Muscle of leg (tissue), 3 donors: ENCODE measurements at regions not wholly inside any gene's neighbourhood (a gene's known extent, or its start where the extent isn't known, plus 50 kb on each side); places are given as distances from the start of the nearest gene placed in this dataset.
"Not testable (repeated sequence)": the region's sequence is repeated elsewhere in the genome, so short reads cannot be mapped to it uniquely, and the experiment has no call there.

Source experiments
- DNase-seq: peaks from one replicate; pipeline ENCODE4 v3.0.0; 2013
- H3K27ac ChIP-seq: one replicate; pipeline ENCODE4 v1.5.1; 2013; ENCODE audit warnings: mild to moderate bottlenecking, low read length, control low read depth
- H3K27me3 ChIP-seq: one replicate; pipeline ENCODE4 v1.6.1; 2013; ENCODE audit warnings: low read length; ENCODE audit not compliant: control insufficient read depth, insufficient read depth
- H3K36me3 ChIP-seq: one replicate; pipeline ENCODE4 v1.6.1; 2013; ENCODE audit warnings: low read length; ENCODE audit not compliant: control insufficient read depth, insufficient read depth
- H3K4me1 ChIP-seq: one replicate; pipeline ENCODE4 v1.6.1; 2013; ENCODE audit warnings: low read length; ENCODE audit not compliant: control insufficient read depth, insufficient read depth
- H3K4me3 ChIP-seq: one replicate; pipeline ENCODE4 v1.5.1; 2013; ENCODE audit warnings: low read length, control low read depth
- H3K9me3 ChIP-seq: replicated peaks from 2 replicates; pipeline ENCODE4 v1.6.1; 2013; ENCODE audit warnings: low read depth, low read length; ENCODE audit not compliant: control insufficient read depth
- WGBS: methylation state at CpG from one replicate; pipeline ENCODE4 v1.1.5; 2013; ENCODE audit warnings: missing lambda C conversion rate; ENCODE audit not compliant: insufficient coverage; 5-methylcytosine and 5-hydroxymethylcytosine counted together

GRCh38 chr7:113279256-113279655, 160.9 kb upstream of the SMIM30 start:
- no peaks in the 10 kb centered on the region for H3K27me3 ChIP-seq
- DNase-seq = peak; percentile 22
- peak overlapping the region; percentile 42 for H3K27ac ChIP-seq
- H3K36me3 ChIP-seq = no peaks in the 10 kb centered on the region
- no peak overlapping the region for H3K4me3 ChIP-seq
- H3K9me3 ChIP-seq = peaks cover 2% of the 10 kb centered on the region
- H3K4me1 ChIP-seq = peaks cover 2% of the 10 kb centered on the region

DNA sequence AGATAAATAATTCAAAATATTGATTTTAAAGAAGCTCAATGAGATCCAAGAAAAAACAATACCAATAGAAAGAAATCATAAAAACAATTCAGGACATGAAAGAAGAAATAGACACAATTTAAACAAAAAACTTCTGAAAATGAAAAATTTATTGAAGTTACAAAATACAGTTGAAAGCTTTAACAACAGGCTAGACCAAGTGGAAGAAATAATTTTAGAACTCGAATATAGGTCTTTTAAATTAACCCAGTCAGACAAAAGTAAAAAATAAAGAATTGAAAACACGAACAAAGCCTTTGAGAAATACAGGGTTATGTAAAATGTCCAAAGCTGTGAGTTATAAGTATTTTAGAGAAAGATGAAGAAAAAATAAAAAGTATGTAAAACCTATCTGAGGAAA, 152.4 kb upstream of the SMIM30 start:
- no CpG with 5 or more reads among the region's 2 CpGs for WGBS
- DNase-seq = no peak
- no peaks in the 10 kb centered on the region for H3K4me1 ChIP-seq
- no peaks in the 10 kb centered on the region for H3K36me3 ChIP-seq
- H3K27ac ChIP-seq = no peak overlapping the region
- no peak overlapping the region for H3K4me3 ChIP-seq
- no peaks in the 10 kb centered on the region for H3K27me3 ChIP-seq
- H3K9me3 ChIP-seq = peaks cover 20% of the 10 kb centered on the region

- not testable (repeated sequence) for H3K4me1 ChIP-seq, DNase-seq, H3K4me3 ChIP-seq, H3K27me3 ChIP-seq, H3K36me3 ChIP-seq, H3K27ac ChIP-seq
- H3K9me3 ChIP-seq = peaks cover 19% of the 10 kb centered on the region
- no CpG with 5 or more reads among the region's 3 CpGs for WGBS
These were observed 151.2 kb upstream of the SMIM30 start for GRCh38 chr7:113269592-113269991.

DNA sequence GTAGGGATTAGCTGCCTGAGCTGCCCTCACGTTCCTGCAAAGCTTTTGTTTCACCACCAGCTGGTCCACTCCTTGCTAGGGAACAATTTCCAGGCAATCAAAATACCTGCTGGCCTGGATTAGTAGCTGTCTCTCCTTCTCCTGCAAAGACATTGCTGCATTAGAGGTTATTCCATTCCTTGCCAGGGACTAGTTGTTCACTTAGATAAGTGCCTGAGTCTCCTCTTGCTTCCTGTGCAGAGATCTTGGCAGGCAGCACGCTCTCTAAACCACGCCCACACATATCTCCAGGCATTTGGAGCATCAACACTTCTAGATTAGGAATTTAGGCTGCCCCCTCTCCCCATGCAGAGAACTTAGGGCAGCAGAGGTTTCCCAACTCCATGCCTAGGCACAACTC, 150.4 kb upstream of the SMIM30 start:
- no peaks in the 10 kb centered on the region for H3K27me3 ChIP-seq
- 61% methylated on average over 2 of the region's 3 CpGs for WGBS
- H3K4me1 ChIP-seq = no peaks in the 10 kb centered on the region
- H3K4me3 ChIP-seq = no peak overlapping the region
- H3K9me3 ChIP-seq = peaks cover 19% of the 10 kb centered on the region
- no peak for DNase-seq
- H3K27ac ChIP-seq = no peak overlapping the region
- H3K36me3 ChIP-seq = no peaks in the 10 kb centered on the region

DNA sequence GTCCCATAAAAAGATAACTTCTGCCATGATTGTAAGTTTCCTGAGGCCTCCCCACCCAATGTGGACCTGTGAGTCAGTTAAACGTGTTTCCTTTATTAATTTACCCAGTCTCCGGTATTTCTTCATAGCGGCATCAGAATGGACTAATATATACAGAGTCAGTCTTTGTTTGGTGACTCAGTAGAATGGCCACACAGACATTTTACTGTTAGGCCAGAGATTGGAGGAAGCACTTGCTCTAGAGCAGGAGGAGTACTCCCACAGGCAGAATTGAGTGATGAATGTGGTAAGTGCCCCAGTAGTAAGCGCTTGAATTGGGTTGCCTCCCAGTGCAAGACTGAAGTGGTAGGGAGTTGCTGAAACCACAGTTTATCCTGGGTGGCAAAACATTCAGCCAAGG, 149.5 kb upstream of the SMIM30 start:
- Histone ChIP-seq H3K27ac (no peak overlapping the region), H3K36me3 (no peaks in the 10 kb centered on the region), H3K4me1 (no peaks in the 10 kb centered on the region), H3K27me3 (no peaks in the 10 kb centered on the region), H3K4me3 (no peak overlapping the region), H3K9me3 (peaks cover 16% of the 10 kb centered on the region)
- WGBS = 91% methylated on average over 1 of the region's 4 CpGs
- no peak for DNase-seq

DNA sequence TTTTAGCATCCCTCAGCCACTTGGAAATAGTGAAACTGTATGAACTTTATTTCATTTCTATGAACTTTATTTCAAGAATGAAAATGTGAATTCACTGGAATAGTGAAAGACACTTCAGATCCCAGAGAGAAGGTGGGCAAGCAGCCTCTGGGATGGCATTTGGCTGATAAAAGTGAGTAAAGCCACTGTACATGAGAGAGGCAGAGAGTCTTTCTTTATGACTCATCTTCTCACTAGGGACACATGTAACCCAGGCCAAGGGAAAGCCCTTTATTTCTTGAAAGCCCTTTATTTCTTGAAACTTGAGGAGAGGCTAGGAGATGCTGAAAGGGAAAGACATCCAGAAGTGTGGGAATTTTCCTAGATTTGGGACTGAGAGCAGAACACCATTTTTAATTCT, 148.9 kb upstream of the SMIM30 start:
- H3K27ac ChIP-seq = no peak overlapping the region
- no peaks in the 10 kb centered on the region for H3K27me3 ChIP-seq
- no peaks in the 10 kb centered on the region for H3K36me3 ChIP-seq
- H3K4me1 ChIP-seq = no peaks in the 10 kb centered on the region
- H3K9me3 ChIP-seq = peaks cover 12% of the 10 kb centered on the region
- H3K4me3 ChIP-seq = no peak overlapping the region
- no peak for DNase-seq

GRCh38 chr7:113263749-113264148, 145.4 kb upstream of the SMIM30 start:
- WGBS = no CpG with 5 or more reads among the region's 4 CpGs
- no peak for DNase-seq

GRCh38 chr7:113263215-113263742, 144.9 kb upstream of the SMIM30 start:
- H3K27ac ChIP-seq, H3K27me3 ChIP-seq, H3K4me3 ChIP-seq, H3K4me1 ChIP-seq, H3K36me3 ChIP-seq, DNase-seq, H3K9me3 ChIP-seq: not testable (repeated sequence)
- 87% methylated on average over 10 of the region's 28 CpGs for WGBS

More at GRCh38 chr7:113263749-113264148, 145.4 kb upstream of the SMIM30 start:
- Histone ChIP-seq H3K36me3 (no peaks in the 10 kb centered on the region), H3K27me3 (no peaks in the 10 kb centered on the region), H3K4me1 (no peaks in the 10 kb centered on the region), H3K27ac (no peak overlapping the region), H3K4me3 (no peak overlapping the region), H3K9me3 (peaks cover 9% of the 10 kb centered on the region)

DNA sequence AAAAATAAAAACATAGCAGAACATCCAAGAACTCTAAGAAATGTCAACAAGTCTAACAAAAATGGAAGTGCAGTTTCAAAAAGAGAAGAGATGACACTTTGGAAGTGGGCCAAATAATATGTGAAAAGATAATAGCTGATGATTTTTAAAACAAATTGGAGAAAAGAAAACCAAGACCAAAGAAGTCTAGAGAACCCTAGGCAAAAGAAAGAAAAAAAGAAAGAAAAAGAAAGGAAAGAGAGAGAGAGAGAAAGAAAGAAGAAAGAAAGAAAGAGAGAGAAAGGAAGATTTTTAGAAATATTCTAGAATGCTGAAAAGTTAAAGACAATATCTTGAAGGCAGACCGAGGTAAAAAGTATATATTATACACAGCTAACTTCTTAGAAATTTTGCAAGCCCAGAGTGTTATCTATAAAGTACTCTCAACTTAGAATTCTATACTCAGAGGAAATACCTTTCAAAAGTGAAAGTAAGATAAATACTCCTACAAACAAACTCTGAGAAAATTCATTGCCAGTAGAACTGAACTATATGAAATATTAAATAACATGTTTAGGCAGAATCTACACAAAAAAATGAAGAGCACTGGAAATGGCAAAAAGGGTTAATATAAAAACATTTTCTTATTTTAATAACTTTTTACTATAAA, 138.7 kb upstream of the SMIM30 start:
- no peak overlapping the region for H3K4me3 ChIP-seq
- no peaks in the 10 kb centered on the region for H3K4me1 ChIP-seq
- no peak overlapping the region for H3K27ac ChIP-seq
- no peaks in the 10 kb centered on the region for H3K27me3 ChIP-seq
- H3K36me3 ChIP-seq = no peaks in the 10 kb centered on the region
- WGBS = no CpG with 5 or more reads among the region's 1 CpG
- no peak for DNase-seq
- H3K9me3 ChIP-seq = no peaks in the 10 kb centered on the region

DNA sequence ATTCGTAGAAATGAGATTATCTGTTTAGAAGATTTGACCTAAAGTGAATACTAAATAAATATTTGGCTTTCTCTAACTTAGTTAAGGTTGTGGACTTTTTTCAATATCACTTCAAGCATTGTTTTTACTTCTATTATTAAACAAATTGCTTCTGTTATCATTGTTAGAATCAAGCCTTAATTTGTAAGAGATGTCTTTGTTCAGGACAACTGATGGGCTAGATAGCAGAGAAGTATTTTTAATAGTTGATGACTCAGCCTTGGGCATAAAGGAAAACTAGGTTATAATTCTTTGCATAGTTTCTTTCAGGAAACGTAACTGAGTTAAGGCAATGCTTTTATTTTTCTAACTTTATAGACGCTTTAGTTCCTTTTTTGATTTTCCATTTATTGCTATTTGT, 128.8 kb upstream of the SMIM30 start:
- WGBS = no CpG with 5 or more reads among the region's 3 CpGs
- Histone ChIP-seq H3K4me3 (no peak overlapping the region), H3K36me3 (no peaks in the 10 kb centered on the region), H3K9me3 (no peaks in the 10 kb centered on the region), H3K27me3 (no peaks in the 10 kb centered on the region), H3K4me1 (no peaks in the 10 kb centered on the region), H3K27ac (no peak overlapping the region)
- DNase-seq = no peak

DNA sequence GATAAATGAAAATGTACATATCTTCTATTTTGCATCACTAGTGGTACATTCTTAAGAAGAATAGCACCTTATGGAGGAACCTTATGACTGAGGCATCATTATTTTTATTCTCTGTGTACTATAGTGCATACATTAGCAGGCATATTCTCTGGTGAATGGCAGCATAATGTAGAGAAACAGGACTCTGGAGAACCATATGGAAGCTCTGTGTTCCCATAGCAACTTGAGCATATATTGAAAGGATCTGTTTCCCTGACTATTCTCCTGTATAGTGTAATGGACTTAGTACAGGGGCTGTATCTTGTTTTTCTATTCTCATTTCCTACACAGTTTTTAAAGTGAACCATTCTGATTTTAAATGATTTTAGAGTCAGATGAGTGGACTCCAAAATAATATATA, 128.4 kb upstream of the SMIM30 start:
- no peak for DNase-seq
- H3K4me1 ChIP-seq = no peaks in the 10 kb centered on the region
- H3K36me3 ChIP-seq = no peaks in the 10 kb centered on the region
- H3K9me3 ChIP-seq = no peaks in the 10 kb centered on the region
- H3K4me3 ChIP-seq = no peak overlapping the region
- no peaks in the 10 kb centered on the region for H3K27me3 ChIP-seq
- H3K27ac ChIP-seq = no peak overlapping the region
